ENCODE measurements at regions not wholly inside any gene's neighbourhood (a gene's known extent, or its start where the extent isn't known, plus 50 kb on each side); places are given as distances from the start of the nearest gene placed in this dataset.
A peak's percentile ranks its signal among the peaks of the same experiment; 100 is the strongest.

GRCh38 chr6:165880686-165881085 is 217.6 kb upstream of the PDE10A start:
- TF ChIP-seq CTCF (IDR thresholded peaks at IDR 0.05; ENCODE audit: insufficient read depth, low read depth, low read length) = no peak
- no peak overlapping the region for H3K4me3 ChIP-seq (ENCODE audit: low read depth, low read length)
- peak; percentile 32 for DNase-seq (ENCODE audit: low read depth)

GRCh38 chr6:165877773-165878172 is 214.7 kb upstream of the PDE10A start:
- no peak overlapping the region for H3K4me3 ChIP-seq (ENCODE audit: low read depth, low read length)
- TF ChIP-seq CTCF (IDR thresholded peaks at IDR 0.05; ENCODE audit: insufficient read depth, low read depth, low read length) = no peak
- DNase-seq (ENCODE audit: low read depth) = peak; percentile 68

- no peak for DNase-seq (ENCODE audit: low read depth)
- no peak overlapping the region for H3K4me3 ChIP-seq (ENCODE audit: low read depth, low read length)
- no peak for TF ChIP-seq CTCF (IDR thresholded peaks at IDR 0.05; ENCODE audit: insufficient read depth, low read depth, low read length)
These were observed 214.2 kb upstream of the PDE10A start for GRCh38 chr6:165877192-165877591.

- no peak for TF ChIP-seq CTCF (IDR thresholded peaks at IDR 0.05; ENCODE audit: insufficient read depth, low read depth, low read length)
- DNase-seq (ENCODE audit: low read depth) = peak; percentile 84
- H3K4me3 ChIP-seq (ENCODE audit: low read depth, low read length) = no peak overlapping the region
These were observed 213.5 kb upstream of the PDE10A start for GRCh38 chr6:165876588-165876987.

GRCh38 chr6:165875946-165876345 is 212.9 kb upstream of the PDE10A start:
- no peak overlapping the region for H3K4me3 ChIP-seq (ENCODE audit: low read depth, low read length)
- peak; percentile 23 for DNase-seq (ENCODE audit: low read depth)
- no peak for TF ChIP-seq CTCF (IDR thresholded peaks at IDR 0.05; ENCODE audit: insufficient read depth, low read depth, low read length)

GRCh38 chr6:165873976-165874375 is 210.9 kb upstream of the PDE10A start:
- no peak for DNase-seq (ENCODE audit: low read depth)
- no peak for TF ChIP-seq CTCF (IDR thresholded peaks at IDR 0.05; ENCODE audit: insufficient read depth, low read depth, low read length)

GRCh38 chr6:165872811-165873210 is 209.8 kb upstream of the PDE10A start:
- no peak for TF ChIP-seq CTCF (IDR thresholded peaks at IDR 0.05; ENCODE audit: insufficient read depth, low read depth, low read length)
- no peak overlapping the region for H3K4me3 ChIP-seq (ENCODE audit: low read depth, low read length)
- no peak for DNase-seq (ENCODE audit: low read depth)

More at GRCh38 chr6:165873976-165874375, 210.9 kb upstream of the PDE10A start:
- H3K4me3 ChIP-seq (ENCODE audit: low read depth, low read length) = no peak overlapping the region

All from fibroblast of villous mesenchyme (primary cell).